NCI-H2107 treated with DMSO at 0.1 percent for 48 hours (cell line): ENCODE measurements at regions not wholly inside any gene's neighbourhood (a gene's known extent, or its start where the extent isn't known, plus 50 kb on each side); places are given as distances from the start of the nearest gene placed in this dataset.

Source experiments
- DNase-seq: peaks from one replicate; lab custom pipeline; 2025; ENCODE audit not compliant: unreplicated experiment; lab: John Stamatoyannopoulos, UW

DNA sequence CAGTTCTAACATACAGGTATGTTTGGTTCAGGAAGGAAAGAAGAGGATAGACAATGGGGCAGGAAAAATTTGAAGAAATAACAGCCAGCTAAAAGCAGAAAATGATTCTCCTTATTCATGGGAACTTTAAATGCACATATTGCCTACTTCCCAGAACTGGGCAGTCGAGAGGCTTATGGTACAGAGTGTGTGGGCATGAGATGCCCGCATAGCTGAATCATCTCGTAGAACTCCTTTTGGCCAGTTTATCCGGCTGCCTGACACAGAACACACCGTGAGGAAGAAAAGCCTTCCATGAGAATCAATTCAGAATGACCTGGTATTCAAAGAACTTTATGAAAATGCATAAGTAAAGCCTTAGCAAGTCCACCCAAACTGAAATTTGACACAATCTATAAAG lies 471.6 kb downstream of the SH2D4B start:
- DNase-seq: no peak

DNA sequence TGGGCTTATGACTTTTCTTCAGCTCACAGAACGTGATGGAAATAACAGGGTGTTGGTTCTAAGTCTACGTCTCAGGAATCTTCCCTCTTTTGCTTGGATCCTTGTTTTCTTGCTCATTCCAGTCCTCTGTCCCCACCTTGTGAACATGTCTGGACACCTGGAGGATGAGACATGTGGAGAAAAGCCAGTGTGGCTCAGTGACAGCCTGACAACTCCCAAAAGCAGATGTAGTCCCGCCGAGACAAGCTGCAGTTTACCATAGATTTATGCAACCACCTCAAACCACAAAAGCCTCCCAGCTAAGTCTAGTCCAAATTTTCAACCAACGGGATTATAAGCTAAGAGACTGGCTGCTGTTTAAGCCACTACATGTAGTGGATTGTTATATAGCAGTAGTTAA lies 476.1 kb downstream of the SH2D4B start:
- no peak for DNase-seq

DNA sequence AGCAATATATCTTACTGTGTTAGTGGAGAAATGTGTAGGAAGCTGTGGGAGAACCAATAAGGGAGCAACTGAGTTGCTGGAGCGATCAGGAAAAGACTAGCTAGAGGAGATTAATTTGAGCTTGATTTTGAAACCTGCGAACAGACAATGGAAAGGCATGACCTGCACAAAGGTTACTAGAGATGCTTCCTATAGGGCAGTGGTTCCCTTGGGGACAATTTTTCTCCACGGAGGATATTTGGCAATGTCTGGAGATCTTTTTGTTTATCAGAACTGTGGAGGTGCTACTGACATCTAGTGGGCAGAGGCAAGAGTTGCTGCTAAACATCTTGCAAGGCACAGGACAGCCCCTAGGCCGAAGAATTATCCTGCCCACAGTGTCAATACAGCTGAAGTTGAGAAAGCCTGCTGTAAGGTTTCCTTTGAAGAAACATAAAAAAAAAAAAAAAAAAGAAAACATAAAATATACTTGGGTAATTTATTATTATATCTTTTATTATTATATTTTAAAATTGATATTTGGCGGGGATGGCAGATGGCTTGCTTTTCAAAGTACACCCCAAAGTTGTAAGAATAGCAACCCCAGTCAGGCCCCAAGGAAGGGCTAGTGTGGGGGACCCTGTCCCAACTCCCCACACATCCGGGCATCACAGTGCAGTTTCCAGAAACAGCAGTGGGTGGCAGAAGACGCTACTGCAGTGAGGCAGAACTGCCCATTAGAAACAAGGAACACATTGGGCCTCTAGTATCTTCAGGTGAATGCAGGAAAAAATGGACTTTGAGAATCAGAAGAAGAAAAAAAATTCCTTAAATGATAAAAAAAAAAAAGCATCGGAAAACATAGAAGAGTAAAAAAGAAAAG lies 481.6 kb downstream of the SH2D4B start:
- DNase-seq: no peak

DNA sequence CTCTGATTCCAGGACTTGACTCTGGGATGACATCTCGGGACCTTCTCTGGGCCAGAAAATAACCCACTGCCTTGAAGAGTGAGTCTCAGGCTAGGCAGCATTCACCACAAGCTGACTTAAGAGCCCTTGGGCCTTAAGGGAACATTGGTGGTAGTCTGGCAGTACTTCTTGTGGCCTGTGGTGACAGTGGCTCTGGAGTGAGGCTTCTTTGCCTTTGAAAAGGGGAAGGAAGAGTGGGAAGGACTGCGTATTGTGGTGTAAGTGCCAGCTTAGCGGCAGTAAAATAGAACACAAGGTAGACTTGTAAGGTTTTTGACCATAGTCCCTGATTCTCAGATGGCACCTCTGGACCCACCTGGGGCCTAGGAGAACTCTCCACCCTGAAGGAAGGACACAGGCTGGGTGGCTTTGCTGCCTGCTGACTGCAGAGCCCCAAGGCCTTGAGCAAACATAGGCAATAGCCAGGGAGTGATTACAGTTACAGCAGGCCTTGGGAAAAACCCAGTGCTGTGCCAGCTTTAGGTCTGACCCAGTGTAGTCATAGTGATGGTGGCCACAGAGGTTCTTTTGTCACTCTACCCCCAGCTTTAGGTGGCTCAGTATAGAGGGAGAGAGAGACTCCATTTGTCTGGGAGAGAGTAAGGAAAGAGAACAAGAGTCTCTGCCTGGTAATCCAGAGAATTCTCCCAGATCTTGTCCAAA lies 483.9 kb downstream of the SH2D4B start:
- DNase-seq: no peak

DNA sequence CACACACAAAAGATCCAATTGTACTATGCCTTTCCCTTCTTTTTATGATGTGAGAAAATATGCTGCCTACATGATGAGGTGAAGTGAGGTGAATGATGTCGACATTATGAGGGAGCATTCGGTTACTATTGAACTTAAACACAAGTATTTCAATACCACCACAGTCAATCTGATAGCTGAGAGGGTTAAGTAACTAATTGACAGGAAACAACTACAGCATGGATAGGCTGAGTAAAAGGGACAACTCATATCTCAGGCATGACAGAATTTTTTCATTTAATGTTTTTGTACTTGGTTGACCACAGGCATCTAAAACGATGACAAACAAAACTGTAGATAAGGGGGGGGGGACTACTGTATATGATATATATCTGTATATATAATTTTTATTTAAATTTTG lies 488.9 kb downstream of the SH2D4B start:
- no peak for DNase-seq

DNA sequence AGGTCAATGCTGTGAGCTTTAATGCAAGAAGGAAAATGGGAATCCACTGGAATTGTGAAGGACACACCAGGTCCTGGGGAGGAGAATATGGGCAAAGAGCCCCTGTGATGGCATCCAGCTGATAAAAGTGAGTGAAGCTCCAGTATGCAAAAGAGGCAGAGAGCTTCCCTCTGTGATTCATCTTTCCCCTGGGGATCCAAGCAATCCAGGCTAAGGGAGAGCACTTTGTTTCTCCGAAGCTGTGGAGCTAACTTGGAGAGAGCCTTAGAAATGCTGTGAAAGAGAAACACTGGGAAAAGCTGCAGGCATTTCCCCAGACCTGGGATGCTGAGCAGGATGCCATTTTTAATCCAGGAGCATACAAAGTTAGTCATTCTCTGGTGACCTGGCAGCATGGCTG lies 489.5 kb downstream of the SH2D4B start:
- DNase-seq: no peak

DNA sequence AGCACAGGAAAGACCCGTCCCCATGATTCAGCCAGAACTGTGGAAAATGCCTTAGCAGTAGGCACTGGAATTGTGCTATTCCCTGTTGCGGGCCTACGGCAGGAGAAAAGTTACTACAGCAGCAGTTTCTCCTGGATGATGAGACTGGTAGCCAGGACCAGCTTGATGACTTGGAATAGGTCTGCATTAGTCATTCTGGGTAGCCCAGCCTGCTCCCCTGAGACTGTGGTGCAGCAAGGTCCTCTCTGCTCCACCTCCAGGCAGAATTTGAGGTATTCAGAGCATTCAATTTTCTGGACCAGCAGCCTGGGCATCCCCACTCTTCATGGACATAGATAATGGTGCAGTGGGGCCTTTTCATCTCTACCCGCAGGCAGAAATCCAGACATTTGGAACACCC lies 490.0 kb downstream of the SH2D4B start:
- DNase-seq: no peak

DNA sequence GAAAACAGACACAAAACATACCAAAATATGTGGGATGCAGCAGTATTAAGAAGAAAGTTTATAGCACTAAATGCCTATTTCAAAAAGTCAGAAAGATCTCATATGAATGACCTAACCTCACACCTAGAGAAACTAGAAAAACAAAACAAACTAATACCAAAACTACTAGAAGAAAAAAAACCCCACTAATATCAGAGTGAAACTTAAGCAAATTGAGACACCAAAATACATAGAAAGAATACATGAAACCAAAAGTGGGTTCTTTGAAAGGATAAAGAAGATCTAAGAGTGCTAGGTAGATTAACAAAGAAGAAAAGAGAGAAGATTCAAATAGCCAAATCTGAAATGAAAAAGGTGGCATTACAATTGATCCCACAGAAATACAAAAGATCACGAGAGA lies 494.1 kb downstream of the SH2D4B start:
- DNase-seq: no peak

DNA sequence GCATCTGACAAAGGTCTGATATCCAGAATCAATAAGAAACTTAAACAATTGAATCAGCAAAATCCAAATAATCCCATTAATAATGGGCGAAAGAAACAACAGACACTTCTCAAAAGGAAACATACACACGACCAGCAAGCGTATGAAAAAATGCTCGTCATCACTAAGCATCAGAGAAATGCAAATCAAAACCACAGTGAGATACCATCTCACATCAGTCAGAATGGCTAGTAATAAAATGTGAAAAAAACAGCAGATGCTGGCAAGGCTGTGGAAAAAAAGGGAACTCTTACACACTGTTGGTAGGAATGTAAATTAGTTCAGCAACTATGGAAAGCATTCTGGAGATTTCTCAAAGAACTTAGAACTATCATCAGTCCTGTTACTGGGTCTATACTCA lies 496.7 kb downstream of the SH2D4B start:
- DNase-seq: no peak

DNA sequence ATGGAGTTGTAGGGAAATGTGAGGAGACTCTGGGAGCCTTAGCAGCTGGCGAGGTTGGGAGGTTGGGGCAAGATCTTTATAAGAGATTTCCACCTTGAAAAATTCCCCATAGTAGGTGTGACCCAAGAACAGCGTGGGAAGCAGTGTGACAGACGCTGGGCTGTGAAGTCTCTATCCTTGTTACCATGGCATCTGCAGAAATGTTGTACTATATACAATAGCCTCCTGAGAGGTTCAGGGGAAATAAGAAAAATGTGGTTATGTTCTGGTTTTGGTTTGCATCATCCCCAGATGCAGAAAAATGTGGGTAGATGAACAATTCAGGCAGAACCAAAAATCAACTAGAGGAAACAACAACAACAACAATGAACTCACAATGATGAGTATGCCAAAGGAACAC lies 498.6 kb downstream of the SH2D4B start:
- DNase-seq: no peak

DNA sequence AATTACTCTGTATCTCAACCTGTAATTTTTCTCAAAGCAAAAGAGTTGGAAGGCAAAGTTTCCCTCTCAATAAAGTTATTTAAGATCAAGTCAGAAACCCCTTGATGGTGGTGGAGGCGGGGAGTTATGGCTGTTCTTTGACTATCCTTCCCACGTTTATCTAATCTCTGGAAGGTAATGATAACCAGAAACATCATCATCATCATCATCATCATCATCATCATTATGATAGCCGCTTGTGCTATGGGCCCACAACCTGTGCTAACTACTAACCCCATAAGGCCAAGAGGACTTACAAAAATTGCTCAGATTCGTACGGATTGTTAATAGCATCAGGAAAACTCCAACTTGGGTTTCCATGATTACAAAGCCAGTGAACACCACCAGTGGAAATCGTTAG lies 502.3 kb downstream of the SH2D4B start:
- DNase-seq: no peak

DNA sequence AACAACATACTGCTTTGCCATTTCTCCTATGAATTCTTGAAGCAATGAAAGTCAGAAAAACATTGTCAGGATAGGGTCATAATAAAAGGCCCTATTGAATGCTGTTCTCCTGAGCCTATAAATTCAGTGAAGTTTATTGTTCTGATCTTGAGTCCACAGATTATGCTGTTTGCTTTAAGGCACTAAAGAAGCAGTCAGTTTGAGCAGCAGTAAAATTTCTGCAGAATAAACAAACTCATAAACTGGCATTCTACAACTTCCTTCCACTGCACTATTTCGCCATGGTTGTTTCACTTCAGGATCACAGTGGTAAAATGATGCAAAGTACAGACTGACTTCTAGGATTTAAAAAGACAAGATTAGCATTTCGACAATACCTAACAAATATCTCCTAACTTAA lies 503.2 kb downstream of the SH2D4B start:
- DNase-seq: no peak

DNA sequence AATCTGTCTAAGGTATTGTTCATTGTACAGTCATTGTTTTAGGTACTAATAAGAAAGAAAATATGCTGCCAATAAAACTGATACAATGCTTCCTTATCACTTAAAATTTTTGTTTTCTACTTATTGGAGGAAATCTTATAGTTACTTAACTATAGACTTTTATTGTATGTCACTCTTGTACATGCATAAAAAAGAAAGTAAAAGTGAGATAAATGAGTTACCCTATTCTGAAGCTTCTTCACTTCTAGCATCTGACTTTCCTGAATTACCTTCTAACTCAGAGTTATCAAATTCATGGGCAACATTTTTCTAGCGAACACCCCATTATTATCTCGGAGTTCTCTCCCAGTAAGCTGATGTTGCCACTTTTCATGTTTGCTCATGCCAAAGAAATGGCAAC lies 504.9 kb downstream of the SH2D4B start:
- DNase-seq: no peak

DNA sequence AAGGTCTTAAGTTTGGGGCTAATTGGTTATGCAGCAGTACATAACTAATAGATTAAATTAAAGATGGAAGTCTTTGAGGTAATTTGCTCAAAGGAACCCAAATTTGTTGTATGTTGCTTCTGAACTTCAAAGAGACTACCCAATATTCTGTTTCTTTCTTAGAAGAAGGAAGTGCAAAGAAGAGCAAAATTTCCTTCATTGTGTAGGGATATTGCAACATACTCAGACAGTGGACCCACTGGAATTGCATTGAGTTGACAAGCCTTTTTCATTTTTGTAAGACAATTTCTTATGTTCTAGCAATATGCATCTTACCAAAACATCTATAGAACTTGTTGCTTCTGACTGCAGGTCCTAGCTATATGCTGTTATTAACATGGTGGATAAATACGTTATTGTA lies 527.8 kb downstream of the SH2D4B start:
- no peak for DNase-seq

DNA sequence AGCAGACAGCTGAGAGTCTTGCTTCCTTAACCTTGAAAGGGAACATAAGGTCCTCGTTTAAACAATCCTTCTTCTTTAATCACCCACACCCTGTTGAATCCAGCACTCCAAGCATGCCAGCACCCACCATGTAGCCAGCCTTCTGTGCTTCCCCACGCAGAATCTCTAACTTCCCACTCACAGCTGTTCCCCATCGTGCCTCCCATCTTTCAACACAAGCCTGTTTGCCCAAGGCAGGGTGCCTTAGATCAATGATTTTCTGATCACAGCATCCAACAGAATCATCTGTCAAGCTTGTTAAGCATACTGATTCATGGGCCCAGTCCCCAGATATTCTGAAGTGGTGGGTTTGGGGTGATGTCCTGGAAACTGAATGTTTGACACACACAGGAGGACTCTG lies 530.8 kb downstream of the SH2D4B start:
- DNase-seq: no peak

DNA sequence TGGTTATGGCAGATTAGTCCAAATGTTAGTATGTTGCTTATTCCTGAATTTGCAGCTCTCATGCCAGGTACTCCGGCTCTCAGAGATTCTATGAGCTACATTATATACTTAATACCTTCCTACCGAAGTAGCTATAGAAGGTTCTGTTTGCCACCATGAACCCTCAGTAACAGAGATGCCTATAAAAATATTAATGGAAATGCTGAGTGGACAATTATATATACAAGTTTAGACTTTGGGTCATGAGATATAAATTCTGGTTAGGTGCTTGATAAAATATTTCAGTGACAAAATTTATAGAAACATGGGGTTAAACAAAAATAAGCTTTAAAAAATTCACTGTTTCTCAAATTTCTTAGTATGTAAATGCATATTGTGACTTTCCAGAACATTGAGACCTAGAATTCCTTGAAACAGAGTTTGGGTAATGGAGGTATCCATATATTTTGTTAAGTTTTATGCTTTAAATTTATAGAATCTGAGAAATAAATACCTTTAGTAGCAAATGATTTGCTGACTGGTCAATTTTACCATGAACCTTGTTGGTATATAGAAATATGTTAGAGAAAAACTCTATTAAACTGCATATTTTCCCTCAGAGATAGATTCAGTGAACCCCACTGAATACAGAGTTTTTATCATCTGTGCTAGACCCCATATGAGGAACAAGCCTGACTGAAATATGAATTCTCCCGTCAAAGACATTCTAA lies 533.5 kb downstream of the SH2D4B start:
- no peak for DNase-seq

DNA sequence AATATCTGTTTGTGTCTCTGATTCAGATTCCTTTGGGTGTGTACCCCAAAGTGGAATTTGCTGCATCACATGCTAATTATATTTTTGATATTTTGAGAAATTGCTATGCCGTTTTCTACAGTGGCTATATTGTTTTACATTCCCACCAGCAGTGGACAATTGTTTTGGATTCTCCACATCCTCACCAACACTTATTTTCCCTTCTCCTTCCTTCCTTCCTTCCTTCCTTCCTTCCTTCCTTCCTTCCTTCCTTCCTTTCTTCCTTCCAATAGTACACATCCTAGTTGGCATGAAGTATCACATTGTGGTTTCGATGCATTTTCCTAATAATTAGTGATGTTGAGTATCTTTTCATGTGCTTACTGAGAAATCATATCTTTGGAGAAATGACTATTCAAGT lies 535.5 kb downstream of the SH2D4B start:
- no peak for DNase-seq

DNA sequence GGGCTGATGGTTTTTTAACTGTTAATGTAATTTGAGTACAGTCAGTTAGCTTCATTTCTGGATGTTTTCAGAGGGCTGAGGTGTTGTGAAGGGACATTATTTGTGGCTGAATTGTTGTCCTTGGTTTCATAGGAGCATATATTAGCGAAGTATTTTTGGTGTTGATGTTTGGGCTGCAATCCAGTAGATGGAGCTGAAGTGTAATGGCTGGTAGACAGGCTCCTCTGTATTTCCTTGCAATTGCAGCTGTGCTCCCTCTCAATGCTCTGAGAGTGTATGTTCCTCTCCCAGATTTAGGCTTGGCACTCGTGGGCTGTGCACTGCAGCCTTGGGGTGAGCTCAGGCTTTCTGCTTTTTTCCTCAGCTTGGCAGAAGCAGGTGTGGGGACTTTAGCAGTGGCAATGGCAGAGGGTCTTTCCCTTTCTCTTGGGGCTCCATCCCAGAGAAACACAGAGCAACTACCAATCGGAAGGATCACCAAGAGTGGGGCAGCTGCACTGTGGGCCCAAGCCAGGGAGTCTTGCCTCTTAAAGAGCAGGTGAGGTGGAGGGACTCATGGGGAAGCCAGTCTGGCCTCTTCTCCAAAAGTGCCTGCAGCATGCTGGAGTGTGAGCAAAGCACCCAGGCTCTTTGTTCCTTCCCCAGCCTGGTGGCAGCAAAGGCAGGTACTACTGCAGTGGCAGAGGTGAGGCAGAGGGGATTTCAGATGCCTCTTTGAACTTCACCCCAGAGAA lies 544.4 kb downstream of the SH2D4B start:
- no peak for DNase-seq

DNA sequence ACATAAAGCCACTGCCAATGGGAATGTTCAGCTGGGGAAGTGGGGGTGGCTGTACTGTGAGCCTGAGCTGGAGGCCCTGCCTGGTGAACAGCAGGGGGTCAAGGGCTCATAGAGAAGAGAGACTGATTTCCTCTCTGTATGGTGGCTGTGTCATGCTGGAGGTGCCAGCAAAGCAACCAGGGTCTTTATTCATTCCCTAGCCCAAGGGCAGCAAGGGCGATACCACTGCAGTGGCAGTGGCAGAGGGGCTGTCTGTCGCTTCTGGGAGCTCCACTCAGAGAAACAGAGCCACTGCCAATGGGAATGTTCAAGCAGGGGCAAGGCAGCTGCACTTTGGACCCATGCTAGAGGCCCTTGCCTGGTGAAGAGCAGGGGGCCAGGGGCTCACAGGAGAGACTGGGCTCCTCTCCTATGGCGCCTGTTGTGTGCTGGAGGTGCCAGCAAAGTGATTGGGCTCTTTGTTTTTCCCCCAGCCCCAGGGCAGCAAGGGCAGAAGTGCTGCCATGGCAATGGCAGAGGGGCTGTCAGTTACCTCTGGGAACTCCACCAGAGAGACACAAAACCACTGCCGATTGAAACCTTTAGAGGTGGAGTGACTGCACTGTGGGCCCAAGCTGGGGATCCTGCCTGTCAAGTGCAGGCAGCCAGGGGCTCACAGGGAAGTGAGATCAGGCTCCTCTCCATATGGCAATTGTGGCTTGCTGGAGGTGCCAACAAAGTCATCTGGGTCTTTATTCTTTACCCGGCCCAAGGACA lies 545.1 kb downstream of the SH2D4B start:
- DNase-seq: no peak

DNA sequence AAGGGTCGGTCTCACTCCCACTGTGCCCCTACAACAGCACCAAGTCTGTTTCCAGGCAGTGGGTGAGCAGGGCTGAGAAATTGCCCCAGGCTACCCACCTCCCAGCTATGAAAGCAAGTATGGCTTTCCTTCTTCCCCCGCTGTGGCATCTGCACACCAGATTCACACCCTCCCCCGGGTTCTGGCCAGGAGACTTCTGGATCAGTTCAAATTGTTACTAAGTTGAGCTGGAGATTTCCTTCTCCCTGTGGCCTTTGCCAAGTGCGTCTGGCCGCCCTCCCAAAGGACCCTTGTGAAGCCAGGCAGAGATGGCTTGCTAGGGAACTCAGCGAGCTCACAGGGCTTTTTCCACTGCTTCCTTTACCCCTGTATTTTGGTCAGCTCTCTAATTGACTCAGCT lies 555.4 kb downstream of the SH2D4B start:
- no peak for DNase-seq

DNA sequence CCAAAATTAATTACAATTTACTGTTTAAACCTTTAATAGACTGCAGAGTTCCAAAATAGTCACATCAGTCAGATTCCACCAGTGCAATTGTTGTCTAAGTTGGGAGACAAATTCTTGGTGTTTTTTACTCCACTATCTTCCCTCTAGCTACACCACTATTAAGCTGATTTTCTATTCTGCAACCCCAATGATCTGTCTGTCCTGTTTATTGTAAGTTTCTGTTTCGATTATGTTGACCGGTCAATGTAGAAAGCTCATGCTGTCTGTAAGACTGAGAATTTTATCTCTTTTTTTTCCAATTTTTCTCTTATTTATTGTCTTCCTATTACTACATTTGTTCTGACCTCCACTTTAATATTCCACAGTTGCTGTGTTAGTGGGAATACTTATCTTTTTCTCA lies 557.5 kb downstream of the SH2D4B start:
- DNase-seq: no peak
